ENCODE measurements at regions not wholly inside any gene's neighbourhood (a gene's known extent, or its start where the extent isn't known, plus 50 kb on each side); places are given as distances from the start of the nearest gene placed in this dataset.

DNA sequence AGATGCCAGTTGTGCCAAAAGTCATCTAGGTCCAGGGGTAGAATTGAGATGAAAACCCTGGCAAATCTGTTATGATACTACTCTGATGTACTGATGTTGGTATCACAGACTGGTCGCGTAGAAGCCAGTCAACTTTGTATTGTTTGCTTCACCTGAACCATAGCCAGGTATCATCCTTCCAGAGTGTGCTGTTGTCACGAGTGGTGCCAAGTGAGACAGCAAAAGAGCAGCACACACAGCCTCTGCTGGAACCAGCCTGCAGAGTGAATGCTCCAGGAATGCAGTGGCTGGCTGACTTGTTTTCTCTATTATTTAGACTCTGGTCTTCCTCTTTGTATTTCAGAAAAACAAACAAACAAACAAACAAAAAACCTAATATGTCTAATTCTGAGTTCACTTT lies 209.5 kb upstream of the HEY2 start:
- TF ChIP-seq, protein P1, sequence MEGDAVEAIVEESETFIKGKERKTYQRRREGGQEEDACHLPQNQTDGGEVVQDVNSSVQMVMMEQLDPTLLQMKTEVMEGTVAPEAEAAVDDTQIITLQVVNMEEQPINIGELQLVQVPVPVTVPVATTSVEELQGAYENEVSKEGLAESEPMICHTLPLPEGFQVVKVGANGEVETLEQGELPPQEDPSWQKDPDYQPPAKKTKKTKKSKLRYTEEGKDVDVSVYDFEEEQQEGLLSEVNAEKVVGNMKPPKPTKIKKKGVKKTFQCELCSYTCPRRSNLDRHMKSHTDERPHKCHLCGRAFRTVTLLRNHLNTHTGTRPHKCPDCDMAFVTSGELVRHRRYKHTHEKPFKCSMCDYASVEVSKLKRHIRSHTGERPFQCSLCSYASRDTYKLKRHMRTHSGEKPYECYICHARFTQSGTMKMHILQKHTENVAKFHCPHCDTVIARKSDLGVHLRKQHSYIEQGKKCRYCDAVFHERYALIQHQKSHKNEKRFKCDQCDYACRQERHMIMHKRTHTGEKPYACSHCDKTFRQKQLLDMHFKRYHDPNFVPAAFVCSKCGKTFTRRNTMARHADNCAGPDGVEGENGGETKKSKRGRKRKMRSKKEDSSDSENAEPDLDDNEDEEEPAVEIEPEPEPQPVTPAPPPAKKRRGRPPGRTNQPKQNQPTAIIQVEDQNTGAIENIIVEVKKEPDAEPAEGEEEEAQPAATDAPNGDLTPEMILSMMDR (IDR thresholded peaks at IDR 0.05) = no peak
- no peak for TF ChIP-seq POLR2A (IDR thresholded peaks at IDR 0.05)
